HG03342 (cell line): ENCODE measurements at regions not wholly inside any gene's neighbourhood (a gene's known extent, or its start where the extent isn't known, plus 50 kb on each side); places are given as distances from the start of the nearest gene placed in this dataset.

Experiments
- ATAC-seq: cut with Tn5 transposase; IDR thresholded peaks from one replicate; pipeline ENCODE4 v1.9.1; 2021; ENCODE audit warnings: mild to moderate bottlenecking, moderate library complexity; ENCODE audit not compliant: unreplicated experiment

- ATAC-seq = no peak
These were observed 363.4 kb upstream of the C2CD4B start for GRCh38 chr15:62528505-62528904.

- ATAC-seq = no peak
These were observed 367.3 kb upstream of the C2CD4B start for GRCh38 chr15:62532367-62532766.

- ATAC-seq = no peak
These were observed 368.6 kb upstream of the C2CD4B start for GRCh38 chr15:62533687-62534086.

- ATAC-seq = no peak
These were observed 369.9 kb upstream of the C2CD4B start for GRCh38 chr15:62534996-62535395.

- no peak for ATAC-seq
These were observed 374.2 kb upstream of the C2CD4B start for GRCh38 chr15:62539236-62539635.

GRCh38 chr15:62541250-62541649 lies 376.2 kb upstream of the C2CD4B start:
- no peak for ATAC-seq

- ATAC-seq = no peak
These were observed 376.8 kb upstream of the C2CD4B start for GRCh38 chr15:62541846-62542245.

GRCh38 chr15:62544446-62544845 lies 379.4 kb upstream of the C2CD4B start:
- ATAC-seq = no peak

GRCh38 chr15:62545467-62546227 lies 380.6 kb upstream of the C2CD4B start:
- ATAC-seq = no peak

GRCh38 chr15:62546628-62547027 lies 381.5 kb upstream of the C2CD4B start:
- no peak for ATAC-seq

- no peak for ATAC-seq
These were observed 382.5 kb upstream of the C2CD4B start for GRCh38 chr15:62547584-62547983.

GRCh38 chr15:62549345-62549970 lies 384.4 kb upstream of the C2CD4B start:
- no peak for ATAC-seq

- ATAC-seq = no peak
These were observed 385.0 kb upstream of the C2CD4B start for GRCh38 chr15:62550106-62550505.

GRCh38 chr15:62552444-62552843 lies 387.4 kb upstream of the C2CD4B start:
- ATAC-seq = no peak

- ATAC-seq = no peak
These were observed 389.0 kb upstream of the C2CD4B start for GRCh38 chr15:62553911-62554563.

- ATAC-seq = no peak
These were observed 393.7 kb upstream of the C2CD4B start for GRCh38 chr15:62558640-62559380.

GRCh38 chr15:62559381-62559733 lies 394.3 kb upstream of the C2CD4B start:
- no peak for ATAC-seq

- no peak for ATAC-seq
These were observed 396.0 kb upstream of the C2CD4B start for GRCh38 chr15:62561059-62561519.

GRCh38 chr15:62561571-62561970 lies 396.5 kb upstream of the C2CD4B start:
- ATAC-seq = no peak

GRCh38 chr15:62564886-62565633 lies 400.0 kb upstream of the C2CD4B start:
- no peak for ATAC-seq

GRCh38 chr15:62565634-62566026 lies 400.5 kb upstream of the C2CD4B start:
- no peak for ATAC-seq
